MCF 10A (cell line): ENCODE measurements at regions not wholly inside any gene's neighbourhood (a gene's known extent, or its start where the extent isn't known, plus 50 kb on each side); places are given as distances from the start of the nearest gene placed in this dataset.
"Not testable (repeated sequence)": the region's sequence is repeated elsewhere in the genome, so short reads cannot be mapped to it uniquely, and the experiment has no call there.

Source experiments
- BruUV-seq: library from RNA; stranded (reverse); fragments of 400-500 nt; replicated peaks from 2 replicates; lab custom pipeline; 2021; lab: Mats Ljungman, UMichigan
- CTCF ChIA-PET: fragments of 300-600 bp; sonication (Branson Sonifier 250); formaldehyde crosslinking; extraction: SDS; loops from one replicate; lab custom pipeline; 2021; ENCODE audit warnings: antibody characterized with exemption, inconsistent platforms; lab: Yijun Ruan, JAX
- POLR2A ChIA-PET: fragments of 300-600, 350-650 bp; sonication (Branson Sonifier 250); formaldehyde crosslinking; extraction: SDS; loops from one replicate; lab custom pipeline; 2020; ENCODE audit warnings: antibody characterized with exemption, inconsistent platforms; lab: Yijun Ruan, JAX
- DNase-seq: peaks from one replicate; pipeline ENCODE4 v3.0.0-alpha.2; 2018; ENCODE audit not compliant: unreplicated experiment
- H3K27ac Mint-ChIP-seq: one replicate; pipeline ENCODE4 v1.8.0; 2022; ENCODE audit warnings: mild to moderate bottlenecking, low read depth, mixed read lengths; ENCODE audit not compliant: unreplicated experiment
- H3K27me3 Mint-ChIP-seq: one replicate; pipeline ENCODE4 v1.8.0; 2022; ENCODE audit warnings: mixed read lengths; ENCODE audit not compliant: insufficient read depth, unreplicated experiment
- H3K36me3 Mint-ChIP-seq: one replicate; pipeline ENCODE4 v1.8.0; 2022; ENCODE audit warnings: mild to moderate bottlenecking, moderate library complexity, mixed read lengths; ENCODE audit not compliant: insufficient read depth, unreplicated experiment
- H3K4me1 Mint-ChIP-seq: one replicate; pipeline ENCODE4 v1.8.0; 2022; ENCODE audit warnings: mixed read lengths; ENCODE audit not compliant: insufficient read depth, unreplicated experiment
- H3K4me3 Mint-ChIP-seq: one replicate; pipeline ENCODE4 v1.8.0; 2022; ENCODE audit warnings: mild to moderate bottlenecking, moderate library complexity, mixed read lengths; ENCODE audit not compliant: unreplicated experiment
- H3K9me3 Mint-ChIP-seq: one replicate; pipeline ENCODE4 v1.8.0; 2022; ENCODE audit warnings: mixed read lengths; ENCODE audit not compliant: unreplicated experiment
- CTCF ChIP-seq: fragments of 200-600 bp; IDR thresholded peaks from one replicate; pipeline ENCODE4 v1.8.0; 2022; ENCODE audit warnings: antibody characterized with exemption, mild to moderate bottlenecking; ENCODE audit not compliant: unreplicated experiment
- intact Hi-C: fragments of 100-400 bp; cut with micrococcal nuclease; formaldehyde crosslinking; loops from 2 replicates; pipeline ENCODE4 v1.14.1; 2022

GRCh38 chr6:68069921-68070710, 565.0 kb upstream of the ADGRB3 start:
- POLR2A ChIA-PET: no interaction called here
- H3K4me3 Mint-ChIP-seq: no peak overlapping the region
- H3K27ac Mint-ChIP-seq: no peak overlapping the region
- no peak for DNase-seq
- no peak for TF ChIP-seq CTCF
- intact Hi-C loops: no loop called here
- no peaks in the 10 kb centered on the region for H3K27me3 Mint-ChIP-seq
- CTCF ChIA-PET: interaction anchor here (0.6 kb wide), 1 partner anchor 8 kb away, joined by 4 read pairs; no protein-coding TSS in a partner anchor
- BruUV-seq: no TSS peak
- H3K36me3 Mint-ChIP-seq: no peaks in the 10 kb centered on the region
- H3K9me3 Mint-ChIP-seq: no peaks in the 10 kb centered on the region
- no peaks in the 10 kb centered on the region for H3K4me1 Mint-ChIP-seq

- H3K9me3 Mint-ChIP-seq: no peaks in the 10 kb centered on the region
- TF ChIP-seq CTCF: no peak
- no peaks in the 10 kb centered on the region for H3K27me3 Mint-ChIP-seq
- H3K4me3 Mint-ChIP-seq: peak overlapping the region; percentile 53
- DNase-seq: no peak
- no TSS peak for BruUV-seq
- H3K27ac Mint-ChIP-seq: no peak overlapping the region
- H3K36me3 Mint-ChIP-seq: no peaks in the 10 kb centered on the region
- H3K4me1 Mint-ChIP-seq: no peaks in the 10 kb centered on the region
- CTCF ChIA-PET: no interaction called here
- intact Hi-C loops: no loop called here
- POLR2A ChIA-PET: no interaction called here
Observed at GRCh38 chr6:68059899-68060298, 575.2 kb upstream of the ADGRB3 start.

- H3K4me3 Mint-ChIP-seq: peak overlapping the region; percentile 53
Observed at GRCh38 chr6:68059261-68059660, 575.8 kb upstream of the ADGRB3 start.

GRCh38 chr6:68056596-68056995, 578.5 kb upstream of the ADGRB3 start:
- H3K27ac Mint-ChIP-seq, CTCF ChIA-PET, H3K4me1 Mint-ChIP-seq, BruUV-seq, H3K27me3 Mint-ChIP-seq, H3K9me3 Mint-ChIP-seq, H3K4me3 Mint-ChIP-seq, DNase-seq, POLR2A ChIA-PET, intact Hi-C loops, H3K36me3 Mint-ChIP-seq: not testable (repeated sequence)

More at GRCh38 chr6:68059261-68059660, 575.8 kb upstream of the ADGRB3 start:
- intact Hi-C loops: no loop called here
- no peaks in the 10 kb centered on the region for H3K36me3 Mint-ChIP-seq
- POLR2A ChIA-PET: no interaction called here
- no TSS peak for BruUV-seq
- no peak overlapping the region for H3K27ac Mint-ChIP-seq
- H3K27me3 Mint-ChIP-seq: no peaks in the 10 kb centered on the region
- H3K9me3 Mint-ChIP-seq: no peaks in the 10 kb centered on the region
- no peaks in the 10 kb centered on the region for H3K4me1 Mint-ChIP-seq
- CTCF ChIA-PET: no interaction called here
- TF ChIP-seq CTCF: no peak
- no peak for DNase-seq
